GM19043 (cell line): ENCODE measurements at regions not wholly inside any gene's neighbourhood (a gene's known extent, or its start where the extent isn't known, plus 50 kb on each side); places are given as distances from the start of the nearest gene placed in this dataset.
"Not testable (repeated sequence)": the region's sequence is repeated elsewhere in the genome, so short reads cannot be mapped to it uniquely, and the experiment has no call there.

Experiments
- ATAC-seq: cut with Tn5 transposase; IDR thresholded peaks from one replicate; pipeline ENCODE4 v1.9.1; 2021; ENCODE audit warnings: low read depth; ENCODE audit not compliant: unreplicated experiment

DNA sequence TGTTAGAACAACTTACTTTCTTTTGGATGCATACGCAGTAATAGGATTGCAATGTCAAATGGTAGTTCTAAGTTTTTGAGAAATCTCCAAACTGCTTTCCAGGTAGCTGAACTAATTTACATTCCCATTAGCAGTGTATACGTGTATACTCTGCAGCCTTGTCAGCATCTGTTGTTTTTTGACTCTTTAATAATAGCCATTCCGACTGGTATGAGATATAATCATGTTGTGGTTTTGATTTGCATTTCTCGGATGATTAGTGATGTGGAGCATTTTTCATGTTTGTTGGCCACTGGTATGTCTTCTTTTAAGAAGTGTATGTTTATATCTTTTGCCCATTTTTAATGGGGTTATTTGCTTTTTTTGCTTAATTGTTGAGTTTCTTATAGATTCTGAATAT is 76.9 kb upstream of the HNRNPA1L2 start:
- ATAC-seq = peak; percentile 60

GRCh38 chr13:52569904-52570602 is 72.2 kb upstream of the HNRNPA1L2 start:
- peak; percentile 81 for ATAC-seq

DNA sequence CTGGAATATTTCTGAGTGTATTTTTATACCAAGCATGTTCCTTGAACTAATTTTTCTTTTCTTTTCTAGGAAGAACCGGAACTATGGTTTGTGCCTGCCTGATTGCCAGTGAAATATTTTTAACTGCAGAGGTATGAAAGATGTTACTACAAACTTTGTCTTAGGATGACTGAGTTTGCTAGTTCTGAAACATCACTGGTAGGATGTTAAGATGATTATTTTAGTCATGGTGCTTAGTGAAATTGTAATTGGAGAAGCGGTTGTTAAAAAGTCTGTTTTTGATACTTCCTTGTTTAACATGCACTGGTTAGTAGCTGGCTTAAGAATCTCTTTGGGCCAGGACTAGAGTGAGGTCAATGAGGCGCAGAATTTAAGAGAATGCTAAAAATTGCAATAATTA is 71.1 kb upstream of the HNRNPA1L2 start:
- not testable (repeated sequence) for ATAC-seq

DNA sequence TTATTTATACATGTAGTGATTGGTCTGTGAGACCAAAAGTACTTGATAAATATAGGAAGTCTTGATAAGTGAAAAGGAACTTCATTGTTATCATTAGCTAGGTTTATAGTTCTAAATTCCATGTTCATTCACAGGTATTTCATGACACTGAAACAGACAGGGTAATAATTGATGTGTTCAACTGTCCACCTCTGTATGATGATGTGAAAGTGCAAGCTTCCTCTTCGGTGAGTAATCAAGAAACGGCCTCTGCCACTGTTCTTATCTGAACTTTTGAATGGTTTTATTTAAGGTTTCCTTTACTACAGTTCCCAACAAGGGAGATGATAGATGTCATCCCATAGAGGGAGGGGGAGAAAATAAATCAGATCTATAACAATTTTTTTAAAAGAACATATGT is 59.3 kb upstream of the HNRNPA1L2 start:
- ATAC-seq = peak; percentile 97
